RWPE1 (cell line): ENCODE measurements at regions not wholly inside any gene's neighbourhood (a gene's known extent, or its start where the extent isn't known, plus 50 kb on each side); places are given as distances from the start of the nearest gene placed in this dataset.
"Not testable (repeated sequence)": the region's sequence is repeated elsewhere in the genome, so short reads cannot be mapped to it uniquely, and the experiment has no call there.

ENCODE experiments used
- CTCF ChIA-PET: fragments of 350-600 bp; sonication (Branson Sonifier 250); formaldehyde crosslinking; extraction: SDS; loops from one replicate; lab custom pipeline; 2021; lab: Yijun Ruan, JAX
- POLR2A ChIA-PET: fragments of 400-600 bp; formaldehyde crosslinking; extraction: SDS; loops from one replicate; lab custom pipeline; 2020; ENCODE audit warnings: antibody characterized with exemption; ENCODE audit not compliant: low non-redundant PET; lab: Yijun Ruan, JAX
- DNase-seq: peaks from one replicate; pipeline ENCODE4 v3.0.0; 2012; ENCODE audit warnings: low spot score
- H3K27ac ChIP-seq: fragments of 450-650 bp; 2 replicates; pipeline ENCODE4 v1.5.1; 2017
- CTCF ChIP-seq: fragments of 450-650 bp; conservative IDR thresholded peaks from 2 replicates; pipeline ENCODE4 v1.5.1; 2017; ENCODE audit warnings: low read depth, mild to moderate bottlenecking

- DNase-seq = no peak
- no peak overlapping the region for H3K27ac ChIP-seq
- ChIA-PET POLR2A (no interaction called here), CTCF (no interaction called here)
- no peak for TF ChIP-seq CTCF
Observed at GRCh38 chr3:5580826-5581225, 393.3 kb downstream of the EDEM1 start.

- DNase-seq = no peak
- ChIA-PET POLR2A (no interaction called here), CTCF (no interaction called here)
- TF ChIP-seq CTCF = no peak
- H3K27ac ChIP-seq = no peak overlapping the region
Observed at GRCh38 chr3:5581743-5582142, 394.2 kb downstream of the EDEM1 start.

GRCh38 chr3:5583920-5584319 lies 396.4 kb downstream of the EDEM1 start:
- no peak for TF ChIP-seq CTCF
- DNase-seq = no peak
- ChIA-PET POLR2A (no interaction called here), CTCF (no interaction called here)
- H3K27ac ChIP-seq = no peak overlapping the region

- no peak overlapping the region for H3K27ac ChIP-seq
- no peak for TF ChIP-seq CTCF
- no peak for DNase-seq
- POLR2A ChIA-PET = no interaction called here
- CTCF ChIA-PET = no interaction called here
Observed at GRCh38 chr3:5585085-5585484, 397.6 kb downstream of the EDEM1 start.

GRCh38 chr3:5606884-5607472 lies 419.5 kb downstream of the EDEM1 start:
- ChIA-PET POLR2A (no interaction called here), CTCF (no interaction called here)
- no peak for TF ChIP-seq CTCF
- no peak for DNase-seq
- no peak overlapping the region for H3K27ac ChIP-seq

- CTCF ChIA-PET = no interaction called here
- POLR2A ChIA-PET = no interaction called here
- no peak overlapping the region for H3K27ac ChIP-seq
- no peak for DNase-seq
- no peak for TF ChIP-seq CTCF
Observed at GRCh38 chr3:5607581-5607980, 420.1 kb downstream of the EDEM1 start.

GRCh38 chr3:5608971-5609370 lies 421.5 kb downstream of the EDEM1 start:
- POLR2A ChIA-PET, DNase-seq, H3K27ac ChIP-seq, CTCF ChIA-PET: not testable (repeated sequence)
